DND-41 (cell line): ENCODE measurements at regions not wholly inside any gene's neighbourhood (a gene's known extent, or its start where the extent isn't known, plus 50 kb on each side); places are given as distances from the start of the nearest gene placed in this dataset.

Source experiments
- EZH2 ChIP-seq: IDR thresholded peaks from 3 replicates; pipeline ENCODE4 v1.6.1; 2012; ENCODE audit warnings: borderline replicate concordance, low read depth, mild to moderate bottlenecking, moderate library complexity, low read length, inconsistent platforms; ENCODE audit not compliant: severe bottlenecking
- TF ChIP-seq, protein P1 (sequence below): IDR thresholded peaks from 2 replicates; pipeline ENCODE4 v1.5.1; 2012; ENCODE audit warnings: borderline replicate concordance, low read length, moderate library complexity, mild to moderate bottlenecking; ENCODE audit not compliant: poor library complexity, severe bottlenecking; ENCODE audit errors: extremely low read depth

DNA sequence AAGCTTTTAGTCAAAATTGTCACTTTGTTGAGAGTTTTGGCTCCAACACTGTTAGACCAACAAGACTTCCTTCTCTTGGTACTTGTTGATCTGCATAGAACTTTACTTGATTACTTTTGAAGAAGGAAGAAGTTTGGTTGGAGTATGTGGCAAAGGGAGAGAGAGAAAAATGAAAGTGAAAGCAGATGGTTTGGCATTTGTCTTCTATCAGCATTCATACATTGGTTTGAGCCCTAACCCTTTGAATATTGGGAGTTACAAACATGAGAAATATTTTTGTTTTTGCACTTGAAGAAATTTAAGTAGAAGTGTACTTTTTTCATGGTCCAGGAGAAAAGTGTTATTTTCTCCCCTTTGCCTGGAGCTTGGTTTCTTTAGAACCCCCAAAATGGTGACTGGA lies 169.8 kb downstream of the ADGRL4 start:
- TF ChIP-seq, protein P1, sequence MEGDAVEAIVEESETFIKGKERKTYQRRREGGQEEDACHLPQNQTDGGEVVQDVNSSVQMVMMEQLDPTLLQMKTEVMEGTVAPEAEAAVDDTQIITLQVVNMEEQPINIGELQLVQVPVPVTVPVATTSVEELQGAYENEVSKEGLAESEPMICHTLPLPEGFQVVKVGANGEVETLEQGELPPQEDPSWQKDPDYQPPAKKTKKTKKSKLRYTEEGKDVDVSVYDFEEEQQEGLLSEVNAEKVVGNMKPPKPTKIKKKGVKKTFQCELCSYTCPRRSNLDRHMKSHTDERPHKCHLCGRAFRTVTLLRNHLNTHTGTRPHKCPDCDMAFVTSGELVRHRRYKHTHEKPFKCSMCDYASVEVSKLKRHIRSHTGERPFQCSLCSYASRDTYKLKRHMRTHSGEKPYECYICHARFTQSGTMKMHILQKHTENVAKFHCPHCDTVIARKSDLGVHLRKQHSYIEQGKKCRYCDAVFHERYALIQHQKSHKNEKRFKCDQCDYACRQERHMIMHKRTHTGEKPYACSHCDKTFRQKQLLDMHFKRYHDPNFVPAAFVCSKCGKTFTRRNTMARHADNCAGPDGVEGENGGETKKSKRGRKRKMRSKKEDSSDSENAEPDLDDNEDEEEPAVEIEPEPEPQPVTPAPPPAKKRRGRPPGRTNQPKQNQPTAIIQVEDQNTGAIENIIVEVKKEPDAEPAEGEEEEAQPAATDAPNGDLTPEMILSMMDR = no peak
- no peak for TF ChIP-seq EZH2
